ENCODE measurements at regions not wholly inside any gene's neighbourhood (a gene's known extent, or its start where the extent isn't known, plus 50 kb on each side); places are given as distances from the start of the nearest gene placed in this dataset.

- no peak for DNase-seq
- Histone ChIP-seq H3K4me3 (no peak overlapping the region), H3K9me3 (no peaks in the 10 kb centered on the region), H3K4me1 (no peaks in the 10 kb centered on the region), H3K36me3 (ENCODE audit: insufficient read depth in 1 of 2, low read depth in 1 of 2) (no peaks in the 10 kb centered on the region), H3K27ac (no peak overlapping the region), H3K27me3 (ENCODE audit: insufficient read depth in 3 of 3, low read length in 2 of 3) (no peaks in the 10 kb centered on the region)
- intact Hi-C loops (cut with DNase I) = no loop called here
- no peak for TF ChIP-seq CTCF (IDR thresholded peaks at IDR 0.05)
- 50 to 62% (median 60%) methylated on average over 3 of the region's 3 CpGs for WGBS, 3 donors
- ATAC-seq = no peak
Measured at GRCh38 chr15:100703032-100703578, 100.7 kb downstream of the ASB7 start.

GRCh38 chr15:100703671-100704070, 101.3 kb downstream of the ASB7 start:
- Histone ChIP-seq H3K4me3 (no peak overlapping the region), H3K36me3 (ENCODE audit: insufficient read depth in 1 of 2, low read depth in 1 of 2) (no peaks in the 10 kb centered on the region), H3K9me3 (no peaks in the 10 kb centered on the region), H3K4me1 (no peaks in the 10 kb centered on the region), H3K27ac (no peak overlapping the region), H3K27me3 (ENCODE audit: insufficient read depth in 3 of 3, low read length in 2 of 3) (no peaks in the 10 kb centered on the region)
- 93 to 96% (median 94%) methylated on average over 10 of the region's 10 CpGs for WGBS, 3 donors
- TF ChIP-seq CTCF (IDR thresholded peaks at IDR 0.05) = no peak
- ATAC-seq (no peak), DNase-seq (no peak)
- intact Hi-C loops (cut with DNase I) = no loop called here

GRCh38 chr15:100704281-100705055, 102.1 kb downstream of the ASB7 start:
- no peak for ATAC-seq
- intact Hi-C loops (cut with DNase I) = no loop called here
- no peak for DNase-seq
- WGBS, 3 donors = 81 to 92% (median 83%) methylated on average over 7 of the region's 7 CpGs
- Histone ChIP-seq H3K27me3 (ENCODE audit: insufficient read depth in 3 of 3, low read length in 2 of 3) (no peaks in the 10 kb centered on the region), H3K4me3 (no peak overlapping the region), H3K36me3 (ENCODE audit: insufficient read depth in 1 of 2, low read depth in 1 of 2) (no peaks in the 10 kb centered on the region), H3K27ac (no peak overlapping the region), H3K4me1 (no peaks in the 10 kb centered on the region), H3K9me3 (no peaks in the 10 kb centered on the region)
- no peak for TF ChIP-seq CTCF (IDR thresholded peaks at IDR 0.05)

- ATAC-seq (no peak), DNase-seq (no peak)
- Histone ChIP-seq H3K9me3 (no peaks in the 10 kb centered on the region), H3K36me3 (ENCODE audit: insufficient read depth in 1 of 2, low read depth in 1 of 2) (no peaks in the 10 kb centered on the region), H3K27me3 (ENCODE audit: insufficient read depth in 3 of 3, low read length in 2 of 3) (no peaks in the 10 kb centered on the region), H3K4me3 (no peak overlapping the region), H3K4me1 (no peaks in the 10 kb centered on the region), H3K27ac (no peak overlapping the region)
- WGBS, 3 donors = 83 to 94% (median 87%) methylated on average over 7 of the region's 7 CpGs
- intact Hi-C loops (cut with DNase I) = no loop called here
- no peak for TF ChIP-seq CTCF (IDR thresholded peaks at IDR 0.05)
Measured at GRCh38 chr15:100705065-100705464, 102.7 kb downstream of the ASB7 start.
